ENCODE measurements at regions not wholly inside any gene's neighbourhood (a gene's known extent, or its start where the extent isn't known, plus 50 kb on each side); places are given as distances from the start of the nearest gene placed in this dataset.
"Not testable (repeated sequence)": the region's sequence is repeated elsewhere in the genome, so short reads cannot be mapped to it uniquely, and the experiment has no call there.

DNA sequence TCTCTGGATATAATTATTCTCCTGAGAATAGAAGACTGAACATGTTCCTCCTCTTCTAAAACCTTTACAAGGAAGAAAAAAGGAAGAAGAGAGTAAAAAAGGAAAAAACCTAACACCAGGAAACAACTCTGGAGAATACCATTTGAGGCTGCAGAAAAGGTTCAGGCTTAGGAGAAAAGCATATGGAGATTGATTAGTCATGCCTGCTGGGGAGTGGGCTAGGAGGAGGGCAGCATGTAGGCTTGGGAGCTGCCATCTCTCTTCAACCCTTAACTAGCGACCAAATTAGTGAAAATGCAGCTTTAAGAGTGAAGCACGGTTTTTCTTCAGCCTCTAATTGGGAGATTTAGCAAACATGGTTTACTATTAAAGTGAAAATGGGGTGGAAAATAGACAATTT is 273.0 kb upstream of the CRY1 start:
- Mint-ChIP-seq H3K27ac (peak overlapping the region; percentile 5), H3K9me3 (no peaks in the 10 kb centered on the region), H3K27me3 (no peaks in the 10 kb centered on the region), H3K36me3 (peaks cover 13% of the 10 kb centered on the region), H3K4me3 (no peak overlapping the region), H3K4me1 (peaks cover 61% of the 10 kb centered on the region)
- DNase-seq, result no peak

DNA sequence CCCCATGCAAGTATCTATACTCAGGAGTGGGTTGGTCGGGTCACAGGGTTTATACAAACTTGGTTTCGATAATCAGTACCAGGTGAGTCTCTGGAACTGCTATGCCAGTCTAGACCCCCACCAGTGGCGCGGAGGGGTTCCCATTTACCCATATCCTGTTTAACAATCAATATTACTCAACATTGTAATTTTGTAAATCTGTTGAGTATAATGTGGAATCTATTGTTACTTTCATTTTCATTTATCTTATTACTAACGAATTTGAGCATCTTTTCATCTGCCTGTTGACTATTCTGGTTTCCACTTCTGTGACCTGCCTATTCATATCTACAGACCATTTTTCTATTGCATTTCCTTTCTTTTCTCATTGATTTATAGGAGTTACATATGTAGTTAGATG is 275.2 kb upstream of the CRY1 start:
- peak overlapping the region; percentile 95 for H3K27ac Mint-ChIP-seq
- peaks cover 7% of the 10 kb centered on the region for H3K36me3 Mint-ChIP-seq
- H3K9me3 Mint-ChIP-seq, result no peaks in the 10 kb centered on the region
- peak; percentile 56 for DNase-seq
- peaks cover 72% of the 10 kb centered on the region for H3K4me1 Mint-ChIP-seq
- peak overlapping the region; percentile 70 for H3K4me3 Mint-ChIP-seq
- H3K27me3 Mint-ChIP-seq, result no peaks in the 10 kb centered on the region

DNA sequence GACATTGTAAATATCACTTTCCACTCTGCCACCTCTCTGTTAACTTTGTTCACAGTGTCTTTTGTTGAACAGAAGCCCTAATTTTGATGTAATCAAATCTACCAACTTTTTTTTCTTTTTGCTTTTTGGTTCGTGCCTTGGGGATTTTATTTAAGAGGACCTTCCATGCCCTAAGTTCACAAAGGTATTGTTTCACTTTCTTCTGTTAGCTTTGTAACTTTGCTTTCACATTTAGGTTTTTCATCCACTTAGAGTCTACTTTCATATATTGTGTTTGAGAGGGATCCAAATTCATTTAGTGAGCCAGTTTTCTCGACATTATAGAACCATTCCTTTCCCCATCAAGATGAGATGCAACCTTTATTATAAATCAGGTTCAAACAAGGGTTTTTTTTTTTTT is 275.7 kb upstream of the CRY1 start:
- Mint-ChIP-seq H3K9me3 (no peaks in the 10 kb centered on the region), H3K4me1 (peaks cover 76% of the 10 kb centered on the region), H3K27ac (peak overlapping the region; percentile 95), H3K36me3 (peaks cover 7% of the 10 kb centered on the region), H3K27me3 (no peaks in the 10 kb centered on the region), H3K4me3 (peak overlapping the region; percentile 70)
- DNase-seq, result no peak

DNA sequence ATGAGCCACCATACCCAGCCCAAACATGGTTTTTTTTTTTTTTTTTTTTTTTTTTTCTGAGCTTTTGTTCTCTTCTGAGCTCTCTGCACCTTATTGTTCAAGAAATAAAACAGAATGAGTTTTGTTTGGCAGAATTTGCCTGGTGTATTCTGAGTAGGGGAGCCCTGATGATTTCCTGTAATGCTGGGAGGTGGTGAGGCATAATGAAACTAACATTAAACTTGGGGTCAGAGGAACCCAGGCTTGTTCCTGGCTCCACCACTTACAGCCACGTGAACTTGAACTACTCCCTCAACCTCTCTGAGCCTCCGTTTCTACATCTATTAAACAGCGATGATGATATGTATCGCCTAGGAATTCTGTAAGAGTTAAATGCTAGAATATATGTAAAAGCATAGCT is 276.3 kb upstream of the CRY1 start:
- Mint-ChIP-seq H3K4me1 (peaks cover 83% of the 10 kb centered on the region), H3K4me3 (peak overlapping the region; percentile 70)
- peak; percentile 46 for DNase-seq

DNA sequence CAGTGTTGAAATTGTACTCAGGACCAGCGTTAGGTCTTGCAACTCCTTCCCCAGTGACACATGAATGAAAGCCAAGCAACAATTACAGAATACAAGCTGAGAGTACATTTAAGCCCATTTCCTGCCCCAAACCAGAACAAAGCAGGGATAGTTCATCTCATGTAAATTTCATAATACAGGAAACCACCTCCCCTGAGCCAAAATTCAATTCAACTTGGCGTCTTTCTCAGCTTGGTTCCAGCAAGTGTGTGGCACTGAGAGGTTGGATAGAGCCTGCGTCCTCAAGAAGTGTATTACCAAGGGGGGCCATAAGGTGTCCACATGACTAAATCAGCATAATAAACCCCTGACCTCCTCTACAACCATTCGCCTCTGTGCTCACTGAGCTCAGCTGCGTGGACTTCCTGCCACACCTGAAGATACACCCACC is 278.9 kb upstream of the CRY1 start:
- Mint-ChIP-seq H3K9me3 (no peaks in the 10 kb centered on the region), H3K4me1 (peaks cover 76% of the 10 kb centered on the region), H3K4me3 (peak overlapping the region; percentile 45), H3K36me3 (peaks cover 11% of the 10 kb centered on the region), H3K27me3 (no peaks in the 10 kb centered on the region), H3K27ac (peak overlapping the region; percentile 89)
- DNase-seq, result peak; percentile 49

More for the DNA sequence above, 276.3 kb upstream of the CRY1 start:
- Mint-ChIP-seq H3K9me3 (no peaks in the 10 kb centered on the region), H3K27ac (peak overlapping the region; percentile 95), H3K36me3 (peaks cover 11% of the 10 kb centered on the region), H3K27me3 (no peaks in the 10 kb centered on the region)

- H3K4me3 Mint-ChIP-seq, result peak overlapping the region; percentile 59
- H3K27ac Mint-ChIP-seq, result peak overlapping the region; percentile 89
- peaks cover 68% of the 10 kb centered on the region for H3K4me1 Mint-ChIP-seq
- H3K36me3 Mint-ChIP-seq, result peaks cover 6% of the 10 kb centered on the region
- DNase-seq, result no peak
- H3K9me3 Mint-ChIP-seq, result no peaks in the 10 kb centered on the region
- no peaks in the 10 kb centered on the region for H3K27me3 Mint-ChIP-seq
Measured at GRCh38 chr12:107373238-107373809, 280.0 kb upstream of the CRY1 start.

- H3K4me1 Mint-ChIP-seq, result peaks cover 60% of the 10 kb centered on the region
- H3K27me3 Mint-ChIP-seq, result no peaks in the 10 kb centered on the region
- no peak for DNase-seq
- no peaks in the 10 kb centered on the region for H3K9me3 Mint-ChIP-seq
- H3K36me3 Mint-ChIP-seq, result peaks cover 7% of the 10 kb centered on the region
- H3K27ac Mint-ChIP-seq, result peak overlapping the region; percentile 89
- peak overlapping the region; percentile 59 for H3K4me3 Mint-ChIP-seq
Measured at GRCh38 chr12:107374161-107374840, 281.0 kb upstream of the CRY1 start.

GRCh38 chr12:107375231-107375630 is 281.9 kb upstream of the CRY1 start:
- Mint-ChIP-seq H3K4me3 (no peak overlapping the region), H3K27ac (peak overlapping the region; percentile 89)

DNA sequence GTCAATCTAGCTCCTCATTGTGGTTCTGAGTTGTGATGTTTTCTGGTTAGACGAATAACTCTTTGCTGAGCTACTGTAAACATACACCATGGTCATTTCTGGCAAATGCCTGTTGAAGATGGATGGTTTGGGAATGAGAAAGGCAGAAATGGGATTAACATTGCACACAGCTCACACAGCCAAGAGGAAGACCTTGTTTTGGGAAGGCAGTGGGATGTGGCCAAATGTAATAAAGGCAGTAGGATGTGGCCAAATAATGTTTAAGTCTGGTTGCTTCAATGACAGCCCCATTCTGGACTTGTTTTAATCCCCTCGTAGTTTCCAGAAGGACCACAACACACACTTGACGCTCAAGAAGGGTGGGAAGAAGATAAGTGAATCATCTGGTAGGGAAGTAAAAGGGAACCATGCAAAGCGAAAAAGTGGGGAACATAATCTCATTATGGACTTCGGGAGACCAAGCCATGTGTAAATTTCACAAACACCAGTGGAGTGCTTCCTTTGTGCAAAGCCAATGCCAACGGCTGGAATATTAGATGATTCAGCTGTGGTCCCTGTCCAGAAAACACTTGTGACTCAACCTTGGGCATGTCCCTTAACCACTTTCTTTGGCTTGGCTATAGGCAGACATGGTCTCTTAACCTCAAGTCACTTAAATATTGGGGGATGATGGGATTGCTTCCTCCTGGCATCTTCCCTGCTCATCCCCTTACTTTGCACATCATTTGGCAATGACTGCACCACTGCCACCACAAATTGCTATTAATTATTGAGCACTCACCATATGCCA is 284.4 kb upstream of the CRY1 start:
- no peak for DNase-seq
- Mint-ChIP-seq H3K36me3 (peaks cover 10% of the 10 kb centered on the region), H3K9me3 (no peaks in the 10 kb centered on the region), H3K4me1 (peaks cover 36% of the 10 kb centered on the region), H3K27me3 (no peaks in the 10 kb centered on the region), H3K4me3 (no peak overlapping the region), H3K27ac (no peak overlapping the region)

More at GRCh38 chr12:107375231-107375630, 281.9 kb upstream of the CRY1 start:
- Mint-ChIP-seq H3K27me3 (no peaks in the 10 kb centered on the region), H3K9me3 (no peaks in the 10 kb centered on the region), H3K36me3 (peaks cover 10% of the 10 kb centered on the region), H3K4me1 (peaks cover 51% of the 10 kb centered on the region)
- DNase-seq, result no peak

DNA sequence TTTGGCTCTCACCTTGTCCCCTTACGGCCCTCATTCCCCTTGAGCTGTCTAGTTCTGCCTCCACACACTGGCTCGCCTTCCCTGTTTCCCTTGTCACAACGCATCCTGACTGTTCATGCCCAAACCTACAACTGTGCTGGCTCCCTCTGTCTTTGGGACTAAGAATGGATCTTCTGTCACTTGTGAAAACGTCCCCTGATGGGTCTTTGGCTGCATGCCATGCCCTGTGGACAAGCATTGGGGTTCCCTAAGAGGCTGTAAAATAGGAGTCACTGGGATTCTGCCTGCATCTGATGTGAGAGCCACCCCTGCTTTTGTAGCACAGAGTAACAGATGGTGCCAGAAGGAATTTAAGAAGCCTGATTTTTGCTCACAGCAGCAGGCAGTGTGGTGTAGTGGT is 285.3 kb upstream of the CRY1 start:
- Mint-ChIP-seq H3K9me3 (no peaks in the 10 kb centered on the region), H3K27ac (no peak overlapping the region), H3K36me3 (peaks cover 10% of the 10 kb centered on the region), H3K27me3 (no peaks in the 10 kb centered on the region), H3K4me3 (no peak overlapping the region), H3K4me1 (peaks cover 28% of the 10 kb centered on the region)
- DNase-seq, result no peak

- not testable (repeated sequence) for H3K4me3 Mint-ChIP-seq, DNase-seq, H3K9me3 Mint-ChIP-seq, H3K27me3 Mint-ChIP-seq, H3K36me3 Mint-ChIP-seq, H3K27ac Mint-ChIP-seq
- peaks cover 23% of the 10 kb centered on the region for H3K4me1 Mint-ChIP-seq
Measured at GRCh38 chr12:107379142-107379851, 285.9 kb upstream of the CRY1 start.

DNA sequence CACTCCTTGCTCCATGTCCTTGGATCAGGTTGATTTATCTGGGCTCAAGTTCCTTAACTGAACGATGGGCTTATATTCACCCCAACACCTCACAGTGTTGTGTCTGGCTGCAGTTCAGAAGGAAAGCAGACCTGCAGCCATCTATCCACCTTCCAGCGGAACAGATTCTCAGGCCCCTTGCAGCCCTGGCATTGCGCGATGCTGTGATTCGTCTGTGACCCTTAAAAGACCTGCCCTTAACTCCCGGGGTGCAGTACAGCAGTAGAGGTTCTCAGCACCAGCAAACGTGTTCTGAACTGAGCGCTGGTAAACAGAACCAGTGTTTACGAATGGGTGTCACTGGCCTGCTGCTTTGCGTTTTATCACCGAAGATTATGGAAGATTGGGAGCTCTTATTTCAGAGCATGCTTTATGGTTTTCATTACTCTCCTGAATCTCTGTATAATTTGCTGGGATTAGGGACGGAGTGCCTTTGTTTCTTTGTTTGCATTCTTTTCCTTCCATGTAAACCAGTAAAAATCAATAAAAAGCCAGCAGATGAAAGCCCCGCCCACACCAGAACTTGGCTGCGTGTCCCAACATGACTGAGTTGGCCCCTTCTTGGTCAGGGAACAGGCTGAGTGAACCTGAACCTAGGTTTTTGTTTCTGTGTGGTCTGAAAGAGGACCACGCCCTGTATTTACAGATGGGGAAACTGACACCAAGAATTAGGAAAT is 286.7 kb upstream of the CRY1 start:
- no peak for DNase-seq
- H3K27me3 Mint-ChIP-seq, result no peaks in the 10 kb centered on the region
- H3K9me3 Mint-ChIP-seq, result no peaks in the 10 kb centered on the region
- H3K36me3 Mint-ChIP-seq, result peaks cover 5% of the 10 kb centered on the region
- no peak overlapping the region for H3K27ac Mint-ChIP-seq
- H3K4me1 Mint-ChIP-seq, result peaks cover 19% of the 10 kb centered on the region
- H3K4me3 Mint-ChIP-seq, result no peak overlapping the region

DNA sequence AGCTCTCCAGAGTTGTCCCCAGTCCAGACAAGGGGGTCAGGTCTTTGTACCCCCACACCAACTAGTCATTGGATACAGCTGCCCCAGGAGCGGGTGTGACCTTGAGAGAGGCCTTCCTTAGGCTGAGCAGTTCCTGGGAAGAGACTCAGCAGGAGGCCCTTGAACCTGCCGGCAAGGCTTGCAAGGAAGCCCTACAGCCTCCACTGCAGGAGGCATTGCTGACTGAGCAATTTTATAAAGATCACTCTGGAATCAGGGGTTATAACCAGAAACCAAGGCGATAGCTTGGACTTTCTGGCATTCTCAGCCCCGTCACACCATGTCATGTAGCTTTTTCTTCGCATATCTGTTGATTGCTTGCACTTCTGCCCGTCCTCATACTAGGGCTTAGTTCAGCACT is 291.3 kb upstream of the CRY1 start:
- Mint-ChIP-seq H3K4me3 (no peak overlapping the region), H3K9me3 (peaks cover 12% of the 10 kb centered on the region), H3K27ac (peak overlapping the region; percentile 31), H3K4me1 (peaks cover 53% of the 10 kb centered on the region), H3K36me3 (peaks cover 20% of the 10 kb centered on the region), H3K27me3 (no peaks in the 10 kb centered on the region)
- no peak for DNase-seq

GRCh38 chr12:107385509-107385908 is 292.2 kb upstream of the CRY1 start:
- Mint-ChIP-seq H3K27me3 (no peaks in the 10 kb centered on the region), H3K4me1 (peaks cover 60% of the 10 kb centered on the region), H3K4me3 (no peak overlapping the region), H3K27ac (no peak overlapping the region), H3K9me3 (peaks cover 15% of the 10 kb centered on the region), H3K36me3 (peaks cover 22% of the 10 kb centered on the region)
- no peak for DNase-seq
